ENCODE measurements at regions not wholly inside any gene's neighbourhood (a gene's known extent, or its start where the extent isn't known, plus 50 kb on each side); places are given as distances from the start of the nearest gene placed in this dataset.
"Not testable (repeated sequence)": the region's sequence is repeated elsewhere in the genome, so short reads cannot be mapped to it uniquely, and the experiment has no call there.

GRCh38 chr6:14583826-14584225 lies 466.3 kb downstream of the CD83 start:
- DNase-seq: no peak

GRCh38 chr6:14584450-14584849 lies 466.9 kb downstream of the CD83 start:
- no peak for DNase-seq

GRCh38 chr6:14585689-14586088 lies 468.1 kb downstream of the CD83 start:
- no peak for DNase-seq

- no peak for DNase-seq
Observed at GRCh38 chr6:14589175-14589574, 471.6 kb downstream of the CD83 start.

GRCh38 chr6:14590586-14590985 lies 473.0 kb downstream of the CD83 start:
- DNase-seq: no peak

- DNase-seq: no peak
Observed at GRCh38 chr6:14591998-14592397, 474.4 kb downstream of the CD83 start.

- no peak for DNase-seq
Observed at GRCh38 chr6:14593286-14593685, 475.7 kb downstream of the CD83 start.

- no peak for DNase-seq
Observed at GRCh38 chr6:14595751-14596150, 478.2 kb downstream of the CD83 start.

- no peak for DNase-seq
Observed at GRCh38 chr6:14596410-14596809, 478.8 kb downstream of the CD83 start.

GRCh38 chr6:14597090-14597489 lies 479.5 kb downstream of the CD83 start:
- DNase-seq: no peak

- DNase-seq: no peak
Observed at GRCh38 chr6:14598017-14598864, 480.7 kb downstream of the CD83 start.

GRCh38 chr6:14600306-14600705 lies 482.7 kb downstream of the CD83 start:
- DNase-seq: not testable (repeated sequence)

- no peak for DNase-seq
Observed at GRCh38 chr6:14601490-14601889, 483.9 kb downstream of the CD83 start.

GRCh38 chr6:14606353-14606752 lies 488.8 kb downstream of the CD83 start:
- DNase-seq: no peak

GRCh38 chr6:14610141-14610540 lies 492.6 kb downstream of the CD83 start:
- DNase-seq: no peak

- no peak for DNase-seq
Observed at GRCh38 chr6:14612016-14612980, 494.7 kb downstream of the CD83 start.

GRCh38 chr6:14614631-14615030 lies 497.1 kb downstream of the CD83 start:
- no peak for DNase-seq

GRCh38 chr6:14616656-14617055 lies 499.1 kb downstream of the CD83 start:
- DNase-seq: no peak

GRCh38 chr6:14618759-14619418 lies 501.3 kb downstream of the CD83 start:
- no peak for DNase-seq

GRCh38 chr6:14619419-14619781 lies 501.8 kb downstream of the CD83 start:
- no peak for DNase-seq

GRCh38 chr6:14620522-14620921 lies 502.9 kb downstream of the CD83 start:
- DNase-seq: no peak

- DNase-seq: no peak
Observed at GRCh38 chr6:14621518-14621917, 503.9 kb downstream of the CD83 start.

- peak in 1 of 6 experiments; percentile 10 for DNase-seq
Observed at GRCh38 chr6:14622085-14622484, 504.5 kb downstream of the CD83 start.

Data from stimulated activated naive CD4-positive, alpha-beta T cell (primary cell).